ENCODE measurements at regions not wholly inside any gene's neighbourhood (a gene's known extent, or its start where the extent isn't known, plus 50 kb on each side); places are given as distances from the start of the nearest gene placed in this dataset.
"Not testable (repeated sequence)": the region's sequence is repeated elsewhere in the genome, so short reads cannot be mapped to it uniquely, and the experiment has no call there.

- TF ChIP-seq POLR2A (IDR thresholded peaks at IDR 0.05), result not testable (repeated sequence)
- TF ChIP-seq, protein P1, sequence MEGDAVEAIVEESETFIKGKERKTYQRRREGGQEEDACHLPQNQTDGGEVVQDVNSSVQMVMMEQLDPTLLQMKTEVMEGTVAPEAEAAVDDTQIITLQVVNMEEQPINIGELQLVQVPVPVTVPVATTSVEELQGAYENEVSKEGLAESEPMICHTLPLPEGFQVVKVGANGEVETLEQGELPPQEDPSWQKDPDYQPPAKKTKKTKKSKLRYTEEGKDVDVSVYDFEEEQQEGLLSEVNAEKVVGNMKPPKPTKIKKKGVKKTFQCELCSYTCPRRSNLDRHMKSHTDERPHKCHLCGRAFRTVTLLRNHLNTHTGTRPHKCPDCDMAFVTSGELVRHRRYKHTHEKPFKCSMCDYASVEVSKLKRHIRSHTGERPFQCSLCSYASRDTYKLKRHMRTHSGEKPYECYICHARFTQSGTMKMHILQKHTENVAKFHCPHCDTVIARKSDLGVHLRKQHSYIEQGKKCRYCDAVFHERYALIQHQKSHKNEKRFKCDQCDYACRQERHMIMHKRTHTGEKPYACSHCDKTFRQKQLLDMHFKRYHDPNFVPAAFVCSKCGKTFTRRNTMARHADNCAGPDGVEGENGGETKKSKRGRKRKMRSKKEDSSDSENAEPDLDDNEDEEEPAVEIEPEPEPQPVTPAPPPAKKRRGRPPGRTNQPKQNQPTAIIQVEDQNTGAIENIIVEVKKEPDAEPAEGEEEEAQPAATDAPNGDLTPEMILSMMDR (IDR thresholded peaks at IDR 0.05), result not testable (repeated sequence)
These were observed 139.5 kb upstream of the USP29 start for GRCh38 chr19:56980326-56980725.

Measured in Peyer's patch (tissue), 4 donors.